Panc1 (cell line): ENCODE measurements at regions not wholly inside any gene's neighbourhood (a gene's known extent, or its start where the extent isn't known, plus 50 kb on each side); places are given as distances from the start of the nearest gene placed in this dataset.
"Not testable (repeated sequence)": the region's sequence is repeated elsewhere in the genome, so short reads cannot be mapped to it uniquely, and the experiment has no call there.

ENCODE experiments used
- ATAC-seq: fragments of 200-7000 bp; cut with Tn5 transposase; 2 replicates; pipeline ENCODE4 v1.9.1; 2020; ENCODE audit warnings: mild to moderate bottlenecking, moderate library complexity
- BruUV-seq: library from RNA; stranded (reverse); fragments of 400-500 nt; replicated peaks from 2 replicates; lab custom pipeline; 2021; lab: Mats Ljungman, UMichigan
- CTCF ChIA-PET: fragments of 300-600 bp; sonication (Branson Sonifier 250); formaldehyde crosslinking; loops from one replicate; lab custom pipeline; 2022; ENCODE audit warnings: antibody characterized with exemption; lab: Charles Lee
- POLR2A ChIA-PET: fragments of 300-600 bp; sonication (Branson Sonifier 250); formaldehyde crosslinking; loops from one replicate; lab custom pipeline; 2022; ENCODE audit warnings: antibody characterized with exemption; lab: Charles Lee
- DNase-seq: peaks from one replicate; pipeline ENCODE4 v3.0.0-alpha.2; 2010; ENCODE audit warnings: low read depth, low spot score
- H3K27ac ChIP-seq: 2 replicates; pipeline ENCODE4 v1.5.1; 2011; ENCODE audit warnings: mild to moderate bottlenecking, low read length, inconsistent platforms
- H3K27me3 ChIP-seq: fragments of 200-500 bp; sonication (Bioruptor generic); 2 replicates; pipeline ENCODE4 v1.6.0; 2014; ENCODE audit warnings: low read length, inconsistent platforms; ENCODE audit not compliant: control insufficient read depth, insufficient read depth
- H3K36me3 ChIP-seq: fragments of 200-500 bp; sonication (Bioruptor generic); 2 replicates; pipeline ENCODE4 v1.5.1; 2014; ENCODE audit warnings: inconsistent platforms, mild to moderate bottlenecking, low read length, moderate library complexity; ENCODE audit not compliant: control insufficient read depth, insufficient read depth
- H3K4me1 ChIP-seq: 2 replicates; pipeline ENCODE4 v1.5.1; 2011; ENCODE audit warnings: inconsistent platforms, mild to moderate bottlenecking, low read length, moderate library complexity; ENCODE audit not compliant: control insufficient read depth, insufficient read depth
- H3K4me3 ChIP-seq, 2 experiments: 2 replicates each; pipeline ENCODE4 v1.5.1; 2011 to 2012; ENCODE audit warnings: low read depth in 2 of 2, low read length in 2 of 2, mild to moderate bottlenecking in 2 of 2, inconsistent platforms in 1 of 2, moderate library complexity in 1 of 2
- H3K9me3 ChIP-seq: fragments of 200-500 bp; sonication (Bioruptor generic); 2 replicates; pipeline ENCODE4 v1.5.1; 2014; ENCODE audit warnings: low read depth, mild to moderate bottlenecking, inconsistent platforms, low read length, moderate library complexity; ENCODE audit not compliant: control insufficient read depth, insufficient read depth
- CTCF ChIP-seq: fragments of 450-650 bp; IDR thresholded peaks from 2 replicates; pipeline ENCODE4 v1.5.1; 2017; ENCODE audit warnings: mild to moderate bottlenecking
- POLR2AphosphoS5 ChIP-seq: IDR thresholded peaks from 2 replicates; pipeline ENCODE4 v1.6.1; 2012; ENCODE audit warnings: mild to moderate bottlenecking, low read depth, low read length, moderate library complexity
- REST ChIP-seq, 2 experiments: IDR thresholded peaks; 2 replicates each; pipeline ENCODE4 v1.6.1; 2011 to 2012; ENCODE audit warnings: low read depth in 2 of 2, control low read depth in 1 of 2, low read length in 1 of 2, mild to moderate bottlenecking in 1 of 2, moderate library complexity in 1 of 2; ENCODE audit not compliant: insufficient read depth in 1 of 2
- SIN3A ChIP-seq: IDR thresholded peaks from 2 replicates; pipeline ENCODE4 v1.6.1; 2012; ENCODE audit warnings: low read depth, mild to moderate bottlenecking, low read length, moderate library complexity, borderline replicate concordance; ENCODE audit not compliant: insufficient read depth
- TCF7L2 ChIP-seq: IDR thresholded peaks from 2 replicates; pipeline ENCODE4 v1.6.1; 2011; ENCODE audit warnings: mild to moderate bottlenecking, low read depth, low read length, inconsistent platforms
- in situ Hi-C: cut with HindIII; loops from 2 replicates; pipeline ENCODE4 v1.10.0; 2016; ENCODE audit warnings: low sequenced_read_pairs, low pct_unique_long_range_greater_than_20kb
- intact Hi-C: fragments of 100-400 bp; cut with micrococcal nuclease; formaldehyde crosslinking; loops from one replicate; pipeline ENCODE4 v1.10.0; 2022; ENCODE audit not compliant: unreplicated experiment

- in situ Hi-C loops, H3K4me3 ChIP-seq, intact Hi-C loops, H3K4me1 ChIP-seq, CTCF ChIA-PET, ATAC-seq, DNase-seq, H3K27me3 ChIP-seq, POLR2A ChIA-PET, BruUV-seq, H3K9me3 ChIP-seq, H3K27ac ChIP-seq, H3K36me3 ChIP-seq: not testable (repeated sequence)
Measured at GRCh38 chrX:91018111-91018510, 416.5 kb upstream of the PABPC5 start.

DNA sequence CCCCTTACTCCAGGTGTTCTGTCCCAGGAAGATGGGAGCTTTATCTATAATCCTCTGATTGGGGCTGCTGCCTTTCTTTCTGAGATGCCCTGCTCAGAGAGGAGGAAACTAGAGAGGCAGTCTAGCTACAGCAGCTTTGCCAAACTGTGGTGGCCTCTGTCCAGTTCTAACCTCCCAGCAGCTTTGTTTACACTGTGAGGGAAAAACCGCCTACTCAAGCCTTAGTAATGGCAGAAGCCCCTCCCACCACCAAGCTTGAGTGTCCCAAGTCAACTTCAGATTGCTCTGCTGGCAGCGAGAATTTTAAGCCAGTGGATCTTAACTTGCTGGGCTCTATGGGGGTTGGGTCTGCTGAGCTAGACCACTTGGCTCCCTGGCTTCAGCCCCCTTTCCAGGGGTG lies 394.9 kb upstream of the PABPC5 start:
- no peak overlapping the region for H3K27ac ChIP-seq
- TF ChIP-seq SIN3A (no peak), POLR2AphosphoS5 (no peak), TCF7L2 (no peak), CTCF (no peak), REST (IDR thresholded peaks at IDR 0.05; ENCODE audit: insufficient read depth in 1 of 2, low read depth in 2 of 2, low read length in 1 of 2) (no peak)
- in situ Hi-C loops = no loop called here
- no TSS peak for BruUV-seq
- H3K27me3 ChIP-seq = no peaks in the 10 kb centered on the region
- intact Hi-C loops = no loop called here
- H3K36me3 ChIP-seq = no peaks in the 10 kb centered on the region
- CTCF ChIA-PET = no interaction called here
- DNase-seq (no peak), ATAC-seq (no peak)
- no peaks in the 10 kb centered on the region for H3K9me3 ChIP-seq
- H3K4me3 ChIP-seq = no peak overlapping the region
- POLR2A ChIA-PET = no interaction called here
- no peaks in the 10 kb centered on the region for H3K4me1 ChIP-seq

DNA sequence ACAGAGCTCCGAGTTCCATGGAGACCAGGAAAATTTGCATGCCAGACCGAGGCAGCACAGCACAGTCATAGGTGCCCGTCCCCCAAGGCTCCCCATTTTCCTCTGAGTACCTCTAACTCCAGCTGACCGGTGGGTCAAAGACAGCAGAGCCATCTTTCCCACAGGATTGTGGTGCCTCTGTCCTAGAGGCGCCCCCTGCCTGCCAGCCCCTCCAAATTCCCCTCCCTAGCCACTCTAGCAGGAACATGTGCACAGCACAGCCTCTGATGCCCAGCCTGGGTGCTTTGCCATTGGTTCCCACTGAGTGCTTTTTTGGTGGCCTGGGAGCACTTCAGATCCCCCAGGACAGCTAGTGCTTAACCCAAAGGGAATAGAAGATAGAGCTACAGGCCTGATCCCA lies 368.5 kb upstream of the PABPC5 start:
- intact Hi-C loops = no loop called here
- TF ChIP-seq TCF7L2 (no peak), REST (IDR thresholded peaks at IDR 0.05; ENCODE audit: insufficient read depth in 1 of 2, low read depth in 2 of 2, low read length in 1 of 2) (no peak), POLR2AphosphoS5 (no peak), CTCF (no peak), SIN3A (no peak)
- BruUV-seq = no TSS peak
- CTCF ChIA-PET = no interaction called here
- H3K36me3 ChIP-seq = no peaks in the 10 kb centered on the region
- ATAC-seq (no peak), DNase-seq (no peak)
- H3K27ac ChIP-seq = no peak overlapping the region
- no peaks in the 10 kb centered on the region for H3K27me3 ChIP-seq
- POLR2A ChIA-PET = no interaction called here
- no peaks in the 10 kb centered on the region for H3K9me3 ChIP-seq
- in situ Hi-C loops = no loop called here
- no peak overlapping the region for H3K4me3 ChIP-seq
- H3K4me1 ChIP-seq = no peaks in the 10 kb centered on the region
